SIG-M5 treated with dmso at 0.1 percent for 504 hours (cell line): ENCODE measurements at regions not wholly inside any gene's neighbourhood (a gene's known extent, or its start where the extent isn't known, plus 50 kb on each side); places are given as distances from the start of the nearest gene placed in this dataset.
A peak's percentile ranks its signal among the peaks of the same experiment; 100 is the strongest.

ENCODE experiments used
- DNase-seq: peaks from one replicate; lab custom pipeline; 2025; ENCODE audit not compliant: unreplicated experiment; lab: John Stamatoyannopoulos, UW

DNA sequence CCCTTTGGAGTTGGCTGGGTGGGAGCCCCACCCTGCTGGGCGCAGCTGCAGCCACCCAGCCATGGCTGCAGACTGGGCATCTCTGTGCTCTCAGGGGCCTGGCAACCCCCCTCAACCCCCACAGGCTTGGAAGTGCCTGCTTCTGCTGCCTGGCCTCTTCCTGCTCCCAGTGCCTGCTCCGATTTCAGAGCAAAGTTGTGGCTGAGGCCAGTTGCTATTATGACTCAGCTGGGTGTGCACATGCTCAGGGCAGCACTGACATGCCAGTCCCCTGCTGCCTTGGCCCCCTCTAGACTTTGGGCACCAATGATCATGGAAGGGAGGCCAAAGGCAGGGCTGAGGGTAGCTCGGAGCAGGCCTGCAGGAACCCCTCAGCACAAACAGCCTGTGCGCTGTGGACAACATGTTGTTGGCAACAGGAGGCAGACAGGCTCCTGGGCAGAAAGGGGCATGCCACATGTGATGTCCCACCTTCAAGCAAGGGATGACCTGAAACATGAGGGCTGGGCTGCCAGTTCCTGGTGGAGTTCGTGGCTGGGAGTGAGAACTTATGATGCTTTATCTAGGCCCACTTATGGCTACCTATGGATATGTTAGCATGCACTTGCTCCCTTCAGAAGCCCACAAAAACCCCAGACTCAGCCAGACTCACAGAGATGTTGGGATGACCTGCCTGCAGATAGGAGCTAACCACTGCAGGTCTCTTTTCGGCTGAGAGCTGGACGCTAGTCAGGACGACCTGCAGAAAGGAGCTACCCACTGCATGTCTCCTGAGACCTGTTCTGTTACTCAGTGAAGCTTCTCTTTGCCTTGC, 96.4 kb upstream of the AMOTL1 start:
- DNase-seq = no peak

DNA sequence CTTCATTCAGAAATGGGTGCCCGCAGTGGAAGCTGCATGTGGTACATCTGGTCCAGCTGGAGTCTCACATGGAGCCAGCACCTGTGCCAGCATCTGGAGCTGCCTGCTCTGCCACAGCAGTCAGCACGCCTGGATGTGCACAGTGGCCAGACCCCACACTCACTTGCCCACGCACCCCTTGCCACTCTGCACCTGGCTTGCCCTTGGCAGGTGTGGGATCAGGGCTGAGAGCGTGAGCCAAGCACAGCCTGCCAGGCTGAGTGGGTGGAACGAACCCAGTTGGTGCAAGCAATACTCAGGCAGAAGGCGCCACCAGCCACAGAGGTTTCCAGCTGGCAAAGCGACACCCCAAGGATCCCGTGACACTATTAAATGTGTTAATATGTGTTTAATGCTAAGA, 95.5 kb upstream of the AMOTL1 start:
- no peak for DNase-seq

DNA sequence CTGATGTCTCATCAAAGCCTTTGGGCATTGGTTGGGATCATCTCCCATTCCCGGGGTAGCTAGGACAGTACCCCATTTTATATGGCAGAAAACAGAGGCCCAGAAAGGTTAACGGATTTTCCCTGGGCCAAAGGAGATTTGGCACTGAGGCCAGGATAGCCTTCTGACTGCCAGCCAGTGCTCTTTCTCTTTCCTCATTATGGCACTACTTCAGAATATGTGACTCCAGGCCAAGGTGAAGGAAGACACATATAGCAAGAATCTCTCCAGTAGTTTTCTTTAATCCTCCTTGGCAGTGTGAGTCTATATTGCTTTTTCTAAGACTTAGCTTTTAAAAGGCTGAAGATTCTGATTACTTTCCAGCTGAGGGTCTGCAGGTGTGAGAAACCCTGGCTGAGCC, 94.8 kb upstream of the AMOTL1 start:
- DNase-seq = no peak

DNA sequence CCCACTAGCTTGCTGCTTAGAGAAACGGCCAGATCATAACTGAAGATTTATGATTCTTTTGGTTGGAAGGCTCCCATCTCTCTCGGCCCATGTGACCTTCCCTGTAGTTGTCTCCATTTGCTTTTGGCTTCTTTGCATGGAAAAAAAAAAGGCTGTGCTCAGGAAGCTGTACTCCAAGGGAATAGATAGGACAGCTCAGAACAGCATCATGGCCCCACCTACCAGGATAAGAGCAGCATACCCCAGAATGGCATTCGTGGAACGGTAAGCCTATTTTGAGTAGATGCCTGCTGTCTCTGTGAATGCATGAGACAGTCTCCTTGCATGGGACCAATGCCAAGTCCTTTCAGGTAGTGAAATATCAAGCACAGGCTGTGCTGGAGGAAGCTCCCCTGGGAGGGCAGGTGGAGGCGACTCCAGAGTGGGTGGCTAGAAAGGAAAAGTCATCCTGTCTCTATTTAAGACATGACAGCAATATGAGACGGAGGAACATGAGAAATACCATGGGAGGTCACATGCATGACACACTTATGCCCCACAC, 94.1 kb upstream of the AMOTL1 start:
- no peak for DNase-seq

DNA sequence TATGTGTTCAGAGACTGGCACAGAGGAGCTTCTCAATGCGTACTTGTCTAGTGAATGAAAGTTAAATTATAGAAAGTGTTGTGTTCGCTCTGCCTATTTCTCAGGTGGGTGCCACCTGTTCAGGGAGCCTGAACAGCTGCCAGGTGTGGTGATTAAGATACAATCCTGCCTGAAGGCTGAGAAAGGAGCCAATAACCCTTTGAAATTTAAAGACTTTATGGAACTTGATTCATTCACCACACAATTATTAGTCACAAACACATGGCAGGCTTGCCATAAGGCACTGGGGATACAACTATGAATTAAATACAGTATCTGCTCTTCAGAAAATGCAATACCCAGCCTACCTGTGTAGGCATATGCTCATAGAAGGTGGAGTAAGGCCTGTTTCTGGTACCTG, 92.9 kb upstream of the AMOTL1 start:
- DNase-seq = no peak

DNA sequence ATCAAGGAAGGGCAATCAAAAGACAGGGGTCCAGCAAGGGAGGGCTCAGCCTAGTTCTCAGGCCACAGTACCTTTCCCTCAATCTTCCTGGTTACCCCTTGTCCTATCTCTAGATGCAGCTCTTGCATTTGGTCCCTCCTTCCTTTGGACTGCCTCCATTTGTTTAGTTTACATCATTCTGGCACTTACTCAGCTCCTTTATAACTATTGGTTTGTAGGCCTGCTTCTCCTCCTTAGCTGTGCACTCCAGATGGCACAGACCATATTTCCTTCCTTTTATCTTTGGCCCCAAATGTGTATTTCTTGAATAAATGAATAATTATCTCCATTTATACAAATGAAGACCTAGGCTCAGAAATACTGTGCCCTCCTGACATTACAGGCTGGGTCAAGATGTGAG, 92.3 kb upstream of the AMOTL1 start:
- no peak for DNase-seq

DNA sequence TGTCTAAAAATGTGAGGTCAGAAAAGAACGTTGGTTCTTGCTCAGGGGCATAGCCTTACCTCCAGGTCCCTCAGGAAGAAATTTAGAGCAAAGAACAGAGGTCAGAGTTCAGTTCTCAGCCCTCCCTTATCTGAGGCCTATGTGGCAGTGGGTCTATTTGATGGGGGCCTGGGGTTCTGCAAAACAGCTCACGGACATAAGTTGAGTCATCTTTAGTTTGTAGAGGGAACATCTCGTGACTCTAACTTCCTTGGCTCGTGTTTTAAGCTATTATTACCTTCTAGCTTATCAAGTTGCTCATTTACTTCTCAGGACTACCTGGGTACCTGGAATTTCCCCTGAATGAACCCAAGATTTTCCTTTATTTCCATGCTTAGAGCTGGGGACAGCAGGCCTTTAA, 91.3 kb upstream of the AMOTL1 start:
- no peak for DNase-seq

DNA sequence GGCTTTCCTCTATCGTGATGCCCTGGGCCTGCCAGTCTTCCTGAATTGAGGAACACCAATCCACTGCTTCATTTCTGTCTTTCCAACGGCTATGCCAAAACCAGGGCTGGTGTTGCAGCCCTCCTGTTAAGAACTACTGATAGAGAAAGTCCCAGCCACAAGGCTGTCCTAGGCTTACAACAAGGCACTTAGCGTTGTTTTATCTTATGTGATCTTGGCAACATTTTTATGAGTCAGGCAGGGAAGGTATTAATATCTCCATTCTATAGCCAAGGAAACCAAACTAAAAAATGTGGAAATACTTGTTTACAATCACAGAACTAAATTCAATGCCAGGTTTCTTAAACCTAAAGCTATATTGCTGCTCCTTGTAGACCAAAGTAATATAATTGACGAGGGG, 89.9 kb upstream of the AMOTL1 start:
- DNase-seq = peak; percentile 3

DNA sequence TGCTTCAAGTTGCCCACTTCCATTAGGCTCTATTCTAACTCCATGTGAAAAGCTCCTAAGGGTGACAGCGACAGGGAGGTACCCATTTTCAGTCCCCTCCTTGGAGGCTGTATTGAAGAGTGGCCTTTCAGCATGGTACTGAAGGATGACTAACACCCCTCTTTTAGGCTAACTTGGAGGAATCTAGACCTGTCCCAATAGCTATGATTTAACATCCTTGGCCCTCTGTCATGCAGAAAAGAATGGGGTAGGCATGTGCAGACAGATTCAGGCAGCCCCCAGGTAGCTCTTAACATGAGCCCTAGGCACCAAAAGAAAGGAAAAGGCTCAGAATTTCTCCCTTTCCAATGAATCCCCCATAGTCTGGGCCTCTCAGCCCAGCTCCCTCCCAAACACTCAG, 89.3 kb upstream of the AMOTL1 start:
- DNase-seq = no peak

DNA sequence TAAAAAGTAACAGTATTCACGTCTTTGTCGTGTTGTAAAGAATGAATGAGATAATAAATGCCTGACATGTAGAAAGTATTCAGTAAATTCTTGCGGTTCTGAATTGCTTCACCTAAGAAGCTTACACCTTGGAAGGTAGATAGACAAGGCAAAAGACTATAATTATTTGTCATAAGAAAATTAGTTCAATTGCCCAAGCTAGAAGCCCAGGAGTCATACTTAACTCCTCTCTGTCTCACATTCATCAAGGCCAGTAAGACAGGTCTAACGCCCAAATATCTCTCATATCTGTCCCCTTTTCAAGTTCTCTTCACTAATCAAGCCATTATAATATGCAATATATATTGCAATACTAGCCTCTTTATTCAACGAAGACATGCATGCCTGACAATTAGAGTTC, 87.7 kb upstream of the AMOTL1 start:
- DNase-seq = no peak

DNA sequence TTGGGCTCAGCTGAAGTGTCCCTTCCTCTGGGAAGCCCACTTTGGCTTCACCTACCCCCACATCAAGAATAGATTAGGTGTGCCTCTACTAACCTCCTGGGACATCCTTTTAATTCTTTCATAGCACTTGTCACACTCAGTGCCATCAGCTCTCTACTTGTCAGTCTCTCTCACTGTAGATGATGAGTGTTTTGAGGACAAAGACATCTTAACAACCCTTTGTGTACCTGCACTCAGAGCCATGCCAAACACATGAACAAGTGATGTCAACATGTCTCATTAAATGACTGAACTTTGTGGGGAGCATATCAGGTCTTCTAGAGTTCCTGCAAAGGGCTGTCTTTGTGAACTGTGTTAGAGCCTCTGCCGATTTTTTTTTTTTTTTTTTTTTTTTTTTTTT, 87.0 kb upstream of the AMOTL1 start:
- DNase-seq = no peak

DNA sequence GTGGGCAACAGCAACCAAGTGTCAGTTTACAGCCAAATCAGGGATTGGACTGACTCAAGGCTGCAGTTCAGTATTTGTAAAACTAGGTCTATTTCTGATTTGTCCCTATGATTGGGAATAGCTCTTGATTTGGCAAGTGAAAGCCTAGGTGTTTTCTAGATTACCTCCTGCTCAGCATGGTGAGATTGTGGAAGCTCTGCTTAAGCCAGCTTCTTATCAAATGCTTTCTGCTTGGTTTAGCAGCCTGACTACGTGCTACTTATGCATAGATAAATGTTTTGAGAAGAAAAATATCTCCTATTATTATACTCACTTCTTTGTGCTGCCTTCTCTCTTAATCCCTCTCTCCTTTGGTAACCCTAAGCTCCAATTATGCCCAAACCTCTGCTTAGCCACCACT, 86.3 kb upstream of the AMOTL1 start:
- no peak for DNase-seq

DNA sequence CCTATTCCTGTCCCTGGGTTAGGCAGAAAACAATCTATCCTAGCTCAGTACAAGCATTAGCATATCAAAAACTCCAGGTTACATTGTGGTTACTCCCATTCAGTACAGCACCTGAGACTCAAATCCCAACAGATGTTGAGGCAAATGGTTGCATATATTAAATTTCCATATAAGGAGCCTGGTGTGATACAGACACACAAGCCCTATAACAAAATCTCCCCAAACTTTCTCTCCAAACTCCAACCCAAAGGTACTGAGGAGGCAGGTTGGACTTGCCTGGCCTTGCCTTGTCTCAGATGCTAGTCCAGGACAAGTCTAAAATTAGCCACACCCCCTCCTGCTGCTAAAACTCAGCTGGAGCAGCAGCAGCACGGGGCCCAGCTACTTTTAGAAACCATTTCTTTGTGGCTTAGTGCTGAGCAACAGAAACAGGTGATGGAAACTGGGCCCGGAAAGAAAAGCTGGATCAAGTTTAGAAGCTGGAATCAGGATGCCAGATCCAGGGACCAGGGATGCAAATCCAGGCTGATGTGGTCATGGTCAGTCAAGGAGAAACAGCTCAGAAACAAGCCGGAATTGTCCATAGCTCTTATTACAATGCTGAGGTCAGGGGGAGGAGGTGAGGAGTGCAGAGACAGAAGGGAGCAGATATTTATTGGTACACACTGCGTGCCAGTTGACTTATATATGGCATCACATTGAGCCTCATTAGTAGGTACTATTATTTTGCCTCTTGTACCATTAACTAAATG, 73.7 kb upstream of the AMOTL1 start:
- DNase-seq = no peak

DNA sequence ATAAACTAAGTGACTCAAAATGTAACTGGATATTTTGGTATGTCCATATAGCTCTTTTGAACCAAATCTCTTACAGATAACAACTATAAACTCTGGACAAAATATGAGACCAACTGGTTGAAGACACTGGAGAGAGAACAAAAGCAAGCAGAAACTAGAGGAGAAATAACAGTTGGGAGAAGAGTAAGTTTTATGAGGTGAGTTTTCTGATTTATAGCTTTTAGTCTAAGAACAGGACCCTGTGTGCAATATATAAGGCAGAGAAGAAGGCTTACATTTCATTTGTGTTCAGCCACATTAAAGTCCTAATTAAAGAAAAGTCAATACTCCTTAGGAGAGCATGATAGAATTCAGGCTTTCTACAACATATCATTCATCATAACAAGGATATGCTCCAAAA, 71.0 kb upstream of the AMOTL1 start:
- no peak for DNase-seq

DNA sequence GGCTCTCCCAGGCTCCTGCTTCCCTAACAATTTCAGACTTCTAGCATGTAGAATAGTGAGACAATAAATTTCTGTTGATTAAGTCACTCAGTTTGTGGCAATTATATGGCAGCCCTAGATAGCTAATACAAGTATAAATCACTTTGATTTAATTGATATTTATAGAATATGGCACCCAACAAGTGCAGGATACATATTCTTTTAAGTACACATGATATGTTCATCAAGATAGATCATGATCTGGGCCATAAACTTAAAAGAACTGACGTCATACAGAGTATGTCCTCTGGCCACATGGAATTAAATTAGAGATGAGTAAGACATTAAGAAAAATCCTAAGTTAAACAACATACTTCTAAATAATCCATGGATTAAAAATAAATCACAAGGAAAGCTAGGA, 67.5 kb upstream of the AMOTL1 start:
- DNase-seq = no peak

DNA sequence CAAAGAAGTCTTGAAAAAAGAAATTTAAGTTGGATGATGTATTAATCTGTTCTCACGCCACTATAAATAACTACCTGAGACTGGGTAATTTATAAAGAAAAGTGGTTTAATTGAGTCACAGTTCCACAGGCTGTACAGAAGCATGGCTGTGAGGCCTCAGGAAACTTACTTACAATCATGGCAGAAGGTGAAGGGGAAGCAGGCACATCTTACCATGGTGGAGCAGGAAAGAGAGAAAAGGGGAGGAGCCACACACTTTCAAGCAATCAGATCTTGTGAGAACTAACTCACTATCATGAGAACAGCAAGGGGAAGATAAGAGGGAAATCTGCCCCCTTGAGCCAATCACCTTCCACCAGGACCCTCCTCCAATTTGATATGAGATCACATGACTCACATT, 65.7 kb upstream of the AMOTL1 start:
- no peak for DNase-seq

DNA sequence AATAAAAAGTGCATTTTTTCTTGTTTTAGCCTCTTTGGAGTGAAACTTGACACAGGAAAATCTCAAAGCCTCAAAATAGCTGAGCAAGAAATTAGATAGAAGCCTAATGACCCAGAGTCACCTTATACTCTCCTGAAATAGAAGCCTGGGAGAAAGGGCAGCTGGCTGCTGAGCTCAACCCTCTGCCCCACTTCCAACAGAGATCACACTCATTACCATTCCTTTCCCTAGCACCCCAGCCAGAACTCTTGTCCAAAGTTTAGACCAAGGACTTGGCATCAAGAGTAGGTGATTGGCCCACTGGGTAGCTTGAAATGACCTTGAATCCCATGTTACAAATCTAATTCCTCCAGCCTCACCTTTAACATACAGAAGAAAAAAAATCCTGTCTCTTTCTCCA, 62.7 kb upstream of the AMOTL1 start:
- DNase-seq = no peak

DNA sequence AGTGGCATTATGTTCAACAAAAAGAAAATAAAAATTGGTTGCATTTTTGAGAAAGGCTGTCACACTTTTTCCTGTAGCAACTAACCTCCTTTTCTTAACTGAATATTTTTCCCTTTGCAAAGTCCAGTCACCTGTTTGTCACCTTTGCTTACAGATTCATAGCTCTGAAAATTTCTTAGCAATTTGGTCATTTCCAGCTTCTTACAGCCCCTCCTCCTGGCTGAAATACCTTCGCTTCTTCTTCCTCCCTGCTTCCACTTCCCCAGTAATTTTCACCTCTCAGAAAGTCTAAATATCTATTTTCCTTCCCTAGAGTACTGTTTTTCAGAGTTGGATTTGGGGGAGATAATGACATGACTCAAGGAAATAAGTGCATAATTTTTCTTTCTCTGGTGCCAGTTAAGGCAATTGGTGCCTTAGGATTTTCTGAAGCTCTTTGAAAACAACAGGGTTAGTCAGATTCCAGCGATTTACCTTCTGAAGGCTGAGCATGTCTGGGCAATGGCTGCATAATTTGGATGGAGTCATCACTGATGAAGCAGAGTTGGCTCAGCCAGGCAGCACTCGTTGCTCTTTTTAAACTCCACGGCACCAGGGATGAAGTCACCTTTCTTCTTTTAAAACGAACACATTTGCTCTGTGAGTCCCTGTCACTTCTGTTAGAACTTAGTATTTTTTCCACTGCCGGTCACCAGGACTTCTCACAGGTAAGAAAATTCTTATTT, 62.1 kb upstream of the AMOTL1 start:
- no peak for DNase-seq

DNA sequence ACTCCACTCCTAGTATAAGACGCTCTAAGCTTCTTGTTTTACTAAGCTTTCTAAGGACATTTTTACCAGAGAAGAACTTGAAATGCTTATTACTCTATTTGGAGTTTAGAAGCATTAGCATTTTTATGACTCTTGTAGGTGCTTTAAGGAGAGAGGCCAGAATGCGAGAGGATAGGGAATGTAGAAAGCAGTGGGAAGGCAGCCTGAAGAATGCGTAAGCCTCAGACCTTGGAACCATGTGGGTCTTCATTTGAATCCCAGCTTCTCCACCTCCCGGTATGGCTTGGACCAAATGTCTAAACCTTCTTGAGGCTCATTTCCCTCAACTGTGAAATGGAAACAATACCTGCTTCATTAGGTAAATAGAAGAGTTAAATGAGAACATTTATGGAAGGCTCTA, 60.0 kb upstream of the AMOTL1 start:
- no peak for DNase-seq

DNA sequence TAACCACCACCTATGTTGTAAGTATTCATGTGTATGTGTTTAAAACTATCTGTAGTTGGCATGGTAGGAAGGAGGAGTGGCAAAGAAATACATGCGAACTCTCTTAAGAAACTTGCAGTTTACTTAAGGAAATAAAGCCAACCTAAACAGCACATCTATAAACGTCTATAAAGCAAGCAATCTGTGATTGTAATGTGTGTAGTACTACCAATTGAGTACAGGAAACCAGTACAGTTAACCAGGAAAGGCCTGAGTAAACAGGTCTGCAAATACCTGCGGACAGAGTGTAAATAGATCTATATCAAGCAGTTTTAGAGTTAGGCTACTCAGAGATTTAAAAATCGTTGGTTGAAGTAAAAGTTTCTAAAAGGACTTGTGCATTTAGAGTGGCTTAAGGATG, 59.5 kb upstream of the AMOTL1 start:
- DNase-seq = no peak

DNA sequence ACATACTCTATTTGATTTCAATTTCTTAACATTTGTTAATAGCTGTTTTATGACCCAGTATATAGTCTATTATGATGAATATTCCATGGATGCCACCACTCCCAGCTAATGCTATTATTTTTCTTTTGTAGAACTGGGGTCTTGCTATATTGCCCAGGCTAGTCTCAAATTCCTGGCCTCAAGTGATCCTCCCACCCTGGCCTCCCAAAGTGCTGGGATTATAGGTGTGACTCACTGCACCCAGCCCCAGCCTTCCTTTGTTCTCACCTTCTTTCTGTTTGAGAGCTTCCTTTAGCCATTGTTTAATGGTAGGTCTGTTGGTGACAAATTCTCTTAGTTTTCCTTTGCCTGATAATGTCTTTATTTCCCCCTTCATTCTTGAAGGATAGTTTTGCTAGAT, 52.9 kb upstream of the AMOTL1 start:
- no peak for DNase-seq

DNA sequence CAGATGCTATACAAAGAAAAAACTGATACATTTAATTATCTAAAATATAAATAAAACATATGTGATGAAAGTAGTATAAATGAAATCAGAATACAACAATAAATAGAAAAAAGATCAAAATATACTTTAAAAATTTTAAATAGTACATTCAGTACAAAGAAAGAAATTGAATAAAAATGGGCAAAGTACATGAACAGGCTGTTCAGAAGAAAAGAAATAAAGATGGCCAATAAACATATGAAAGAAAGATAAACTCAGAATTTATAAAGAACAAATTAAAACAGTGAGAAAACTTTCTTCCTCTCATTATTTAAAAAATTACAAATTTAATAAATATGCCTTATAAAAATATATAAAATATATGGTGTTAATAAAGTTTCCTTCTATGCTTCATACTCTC, 50.5 kb upstream of the AMOTL1 start:
- no peak for DNase-seq
